K562 (cell line): ENCODE measurements at regions not wholly inside any gene's neighbourhood (a gene's known extent, or its start where the extent isn't known, plus 50 kb on each side); places are given as distances from the start of the nearest gene placed in this dataset.

Experiments used
- ATAC-seq: fragments of 200-7000 bp; cut with Tn5 transposase; 3 replicates; pipeline ENCODE4 v1.9.1; 2020; ENCODE audit warnings: moderate library complexity
- BruUV-seq: library from RNA; stranded (reverse); fragments of 400-500 nt; replicated peaks from 2 replicates; lab custom pipeline; 2021; lab: Mats Ljungman, UMichigan
- CTCF ChIA-PET: fragments of 300-600 bp; formaldehyde crosslinking; extraction: SDS; loops from one replicate; lab custom pipeline; 2021; ENCODE audit warnings: low intra/inter-chr PET ratio; lab: Yijun Ruan, JAX
- POLR2A ChIA-PET: fragments of 300-600, 350-650 bp; sonication (Branson Sonifier 250); formaldehyde crosslinking; extraction: SDS; loops from one replicate; lab custom pipeline; 2021; ENCODE audit warnings: antibody characterized with exemption, inconsistent platforms; lab: Yijun Ruan, JAX
- DNase-seq, 4 experiments: peaks; one replicate each; pipeline versions ENCODE4 v3.0.0 to v3.0.0-alpha.2; 2011 to 2018; ENCODE audit warnings: low spot score in 3 of 4, mixed read lengths in 3 of 4; ENCODE audit errors: extremely low read depth in 1 of 4
- FAIRE-seq: peaks from 2 replicates; lab custom pipeline; 2011; peaks lifted over from hg19 to GRCh38; lab: Jason Lieb, UNC
- H2AFZ ChIP-seq: 2 replicates; pipeline ENCODE4 v1.6.0; 2011; ENCODE audit warnings: low read depth, low read length, control low read depth, inconsistent platforms
- H3K27ac ChIP-seq: fragments of 200-600 bp; 3 replicates; pipeline ENCODE4 v1.8.0; 2011; ENCODE audit warnings: low read depth, mild to moderate bottlenecking, control low read depth, inconsistent platforms, low read length, moderate library complexity, mixed read lengths; ENCODE audit errors: extremely low read depth
- H3K27me3 ChIP-seq, 2 experiments: fragments of 300-600 bp in 1 of 2; 2 replicates in 1 of 2; 3 replicates in 1 of 2; pipeline versions ENCODE4 v1.6.0 to v1.8.0; 2011; ENCODE audit warnings: inconsistent platforms in 2 of 2, low read length in 2 of 2, mild to moderate bottlenecking in 1 of 2, mixed read lengths in 1 of 2, moderate library complexity in 1 of 2; ENCODE audit not compliant: control insufficient read depth in 2 of 2, insufficient read depth in 2 of 2
- H3K36me3 ChIP-seq: fragments of 300-600 bp; 3 replicates; pipeline ENCODE4 v1.8.0; 2011; ENCODE audit warnings: mild to moderate bottlenecking, low read length, inconsistent platforms; ENCODE audit not compliant: control insufficient read depth, insufficient read depth
- H3K4me1 ChIP-seq, 2 experiments: fragments of 200-600 bp in 1 of 2; replicated peaks in 1 of 2; 2 replicates in 1 of 2; 3 replicates in 1 of 2; pipeline versions ENCODE4 v1.5.1 to v1.8.0; 2011; ENCODE audit warnings: inconsistent platforms in 2 of 2, low read length in 2 of 2, mild to moderate bottlenecking in 1 of 2, mixed read lengths in 1 of 2, moderate library complexity in 1 of 2; ENCODE audit not compliant: control insufficient read depth in 2 of 2, insufficient read depth in 2 of 2
- H3K4me2 ChIP-seq: 2 replicates; pipeline ENCODE4 v1.6.1; 2011; ENCODE audit warnings: low read length, control low read depth, inconsistent platforms, mixed read lengths; ENCODE audit not compliant: insufficient read depth
- H3K4me3 ChIP-seq: fragments of 200-600 bp; sonication (generic), shearing (Covaris generic); 2 replicates; pipeline ENCODE4 v1.5.1; 2016; ENCODE audit warnings: control low read depth, inconsistent platforms
- H3K79me2 ChIP-seq: fragments of 200-600 bp; 3 replicates; pipeline ENCODE4 v1.8.0; 2011; ENCODE audit warnings: low read length, inconsistent platforms; ENCODE audit not compliant: control insufficient read depth, insufficient read depth
- H3K9ac ChIP-seq, 2 experiments: 2 replicates each; pipeline versions ENCODE4 v1.6.0 to v1.6.1; 2011; ENCODE audit warnings: low read depth in 2 of 2, low read length in 2 of 2, control low read depth in 1 of 2, inconsistent platforms in 1 of 2, mild to moderate bottlenecking in 1 of 2, mixed read lengths in 1 of 2; ENCODE audit not compliant: insufficient read depth in 1 of 2
- H3K9me1 ChIP-seq: one replicate; pipeline ENCODE4 v1.6.0; 2011; ENCODE audit warnings: inconsistent platforms, mild to moderate bottlenecking, low read length, moderate library complexity; ENCODE audit not compliant: control insufficient read depth, insufficient read depth
- H3K9me3 ChIP-seq: replicated peaks from 2 replicates; pipeline ENCODE4 v1.5.1; 2011; ENCODE audit warnings: low read depth, low read length, inconsistent platforms; ENCODE audit not compliant: control insufficient read depth, insufficient read depth
- H4K20me1 ChIP-seq: replicated peaks from 2 replicates; pipeline ENCODE4 v1.6.1; 2011; ENCODE audit warnings: low read length, inconsistent platforms, mixed read lengths; ENCODE audit not compliant: control insufficient read depth, insufficient read depth
- ATF2 ChIP-seq: sonication (generic); formaldehyde crosslinking; IDR thresholded peaks from 2 replicates; pipeline ENCODE4 v1.8.1; 2022; ENCODE audit warnings: missing genetic modification reagents
- HNRNPLL ChIP-seq: fragments of 200-400 bp; formaldehyde crosslinking; IDR thresholded peaks from 2 replicates; pipeline ENCODE4 v1.6.1; 2017; ENCODE audit warnings: low read length, low read depth, mild to moderate bottlenecking; ENCODE audit not compliant: poor library complexity, severe bottlenecking
- KDM4B ChIP-seq, 2 experiments: fragments of 450-650 bp in 1 of 2; sonication (generic) in 1 of 2; IDR thresholded peaks; 2 replicates each; pipeline ENCODE4 v1.6.1; 2016 to 2017; ENCODE audit warnings: borderline replicate concordance in 2 of 2, antibody characterized with exemption in 1 of 2, low read depth in 1 of 2, mild to moderate bottlenecking in 1 of 2
- RFX5 ChIP-seq: IDR thresholded peaks from 2 replicates; pipeline ENCODE4 v1.6.1; 2011; ENCODE audit warnings: low read depth, mild to moderate bottlenecking, improper control_type of control experiment, low read length
- ZNF408 ChIP-seq: fragments of 250-450 bp; sonication (Bioruptor Pico); IDR thresholded peaks from 2 replicates; pipeline ENCODE4 v1.4.0; 2020; ENCODE audit warnings: low read depth, mild to moderate bottlenecking, moderate library complexity
- WGBS: fragments of 100-300 bp; shearing (Covaris generic); methylation state at CpG from one replicate; pipeline ENCODE4 v1.1.6; 2016; ENCODE audit warnings: low coverage, mixed read lengths; ENCODE audit not compliant: insufficient coverage; ENCODE audit errors: missing lambda C conversion rate; 5-methylcytosine and 5-hydroxymethylcytosine counted together
- in situ Hi-C: fragments of 300-500 bp; cut with MboI; formaldehyde crosslinking; loops from 4 replicates; pipeline ENCODE4 v1.15.0; 2018; ENCODE audit warnings: inconsistent platforms, mixed read lengths
- intact Hi-C: fragments of 100-400 bp; cut with micrococcal nuclease; formaldehyde crosslinking; loops from 2 replicates; pipeline ENCODE4 v1.14.2; 2022

- DNase-seq (no peak), ATAC-seq (no peak), FAIRE-seq (no peak)
- no TSS peak for BruUV-seq
- Histone ChIP-seq H3K27ac (no peak overlapping the region), H3K9me1 (no peaks in the 10 kb centered on the region), H2AFZ (no peak overlapping the region), H3K79me2 (no peaks in the 10 kb centered on the region), H4K20me1 (no peaks in the 10 kb centered on the region), H3K4me2 (no peak overlapping the region), H3K27me3 (no peaks in the 10 kb centered on the region), H3K4me3 (no peak overlapping the region), H3K4me1 (no peaks in the 10 kb centered on the region), H3K36me3 (no peaks in the 10 kb centered on the region), H3K9me3 (no peaks in the 10 kb centered on the region), H3K9ac (no peak overlapping the region)
- no peak for TF ChIP-seq ZNF408 (CRISPR knock-in tag)
- TF ChIP-seq ATF2 (CRISPR knock-in tag): no peak
- no peak for TF ChIP-seq RFX5
- no peak for TF ChIP-seq KDM4B (IDR thresholded peaks at IDR 0.05; ENCODE audit: borderline replicate concordance in 2 of 2, low read depth in 1 of 2)
- TF ChIP-seq HNRNPLL: no peak
- CTCF ChIA-PET: no interaction called here
- POLR2A ChIA-PET: no interaction called here
- 4% methylated on average over 8 of the region's 8 CpGs for WGBS
- intact Hi-C loops: no loop called here
- in situ Hi-C loops: no loop called here
These were observed 166.8 kb upstream of the HCCS start for GRCh38 chrX:10944136-10944885.
